ENCODE measurements at regions not wholly inside any gene's neighbourhood (a gene's known extent, or its start where the extent isn't known, plus 50 kb on each side); places are given as distances from the start of the nearest gene placed in this dataset.
"Not testable (repeated sequence)": the region's sequence is repeated elsewhere in the genome, so short reads cannot be mapped to it uniquely, and the experiment has no call there.

GRCh38 chr5:160479220-160479619 lies 57.6 kb downstream of the PTTG1 start:
- no peak for DNase-seq

- no peak for DNase-seq
These were observed 58.3 kb downstream of the PTTG1 start for GRCh38 chr5:160479926-160480325.

- DNase-seq: no peak
These were observed 59.0 kb downstream of the PTTG1 start for GRCh38 chr5:160480652-160481051.

- no peak for DNase-seq
These were observed 63.0 kb downstream of the PTTG1 start for GRCh38 chr5:160484678-160485077.

DNA sequence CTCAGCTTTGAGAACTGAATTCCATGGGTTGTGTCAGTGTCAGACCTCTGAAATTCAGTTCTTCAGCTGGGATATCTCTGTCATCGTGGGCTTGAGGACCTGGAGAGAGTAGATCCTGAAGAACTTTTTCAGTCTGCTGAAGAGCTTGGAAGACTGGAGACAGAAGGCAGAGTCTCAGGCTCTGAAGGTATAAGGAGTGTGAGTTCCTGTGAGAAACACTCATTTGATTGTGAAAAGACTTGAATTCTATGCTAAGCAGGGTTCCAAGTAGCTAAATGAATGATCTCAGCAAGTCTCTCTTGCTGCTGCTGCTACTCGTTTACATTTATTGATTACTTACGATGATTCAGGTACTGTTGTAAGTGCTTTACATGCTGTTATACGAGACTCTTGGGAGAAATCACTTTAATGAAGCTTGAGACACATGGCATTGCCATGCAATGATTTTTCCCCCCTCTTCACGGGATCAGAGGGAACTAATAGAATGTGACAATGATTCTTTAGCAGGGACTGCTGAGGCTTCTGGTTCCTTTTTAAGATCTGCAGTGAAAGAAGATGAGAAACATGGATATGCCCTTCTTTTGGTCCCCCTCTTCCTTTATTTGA lies 63.8 kb downstream of the PTTG1 start:
- no peak for DNase-seq

DNA sequence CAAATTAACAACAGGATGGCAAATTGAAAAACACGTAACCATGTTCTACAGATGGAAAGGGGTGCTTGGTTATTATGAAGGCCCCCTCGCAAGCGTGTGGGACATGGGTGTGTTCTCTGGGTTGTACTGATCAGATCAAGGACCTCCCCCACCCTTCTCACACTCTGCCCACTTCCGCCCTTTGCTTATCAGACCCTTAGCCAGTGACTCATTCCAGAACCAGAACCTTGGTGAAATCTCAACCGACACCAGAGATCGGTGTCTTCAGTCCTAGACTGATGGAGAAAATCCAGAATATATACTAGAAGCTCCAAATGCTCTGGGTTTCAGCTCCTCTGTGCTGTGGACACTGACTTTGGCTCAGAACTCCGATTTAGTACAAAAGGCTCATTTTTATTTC lies 64.9 kb downstream of the PTTG1 start:
- peak; percentile 47 for DNase-seq

DNA sequence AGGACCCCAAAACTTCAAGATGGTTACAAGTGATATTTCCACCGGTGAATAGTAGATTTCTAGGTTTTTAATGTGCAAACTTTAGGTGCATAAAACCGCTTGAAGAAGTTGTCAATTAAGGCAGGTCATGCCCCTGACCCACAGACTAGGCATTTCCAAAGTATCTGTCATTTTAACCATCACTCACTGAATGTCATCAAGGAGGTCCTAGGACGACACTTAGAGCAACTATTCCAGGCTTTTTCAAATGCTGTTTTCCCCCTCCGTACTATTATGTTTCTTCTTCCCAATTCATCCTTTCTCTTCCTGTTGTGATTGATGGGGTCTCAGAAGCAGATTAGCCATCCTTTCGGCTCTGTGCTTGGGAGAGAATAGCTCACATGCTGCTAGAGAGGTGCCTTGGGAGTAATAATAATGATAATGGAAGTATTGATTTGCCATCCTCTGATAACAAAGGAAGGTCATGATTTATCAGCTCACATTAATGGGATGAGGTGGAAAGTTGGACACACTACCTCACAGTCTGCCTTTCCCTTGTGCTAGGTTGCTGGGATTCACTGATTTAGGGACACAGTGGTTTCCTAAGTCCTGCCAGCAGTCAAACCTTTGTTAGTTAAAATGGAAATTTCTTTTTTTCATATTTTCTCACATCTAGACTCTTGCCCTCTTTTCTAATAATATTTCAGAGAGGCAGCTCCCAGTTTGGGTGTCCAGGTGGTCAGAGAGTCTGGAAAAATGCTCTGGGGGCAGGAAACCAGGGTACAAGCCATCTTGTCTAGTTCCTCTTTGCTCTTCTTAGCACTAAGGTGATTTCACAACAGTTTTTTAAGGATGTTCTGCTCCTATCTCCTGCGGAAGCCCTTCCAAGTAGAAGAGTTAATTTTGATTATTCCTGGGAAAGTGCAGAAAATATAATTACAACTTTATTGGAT lies 67.0 kb downstream of the PTTG1 start:
- DNase-seq: no peak

DNA sequence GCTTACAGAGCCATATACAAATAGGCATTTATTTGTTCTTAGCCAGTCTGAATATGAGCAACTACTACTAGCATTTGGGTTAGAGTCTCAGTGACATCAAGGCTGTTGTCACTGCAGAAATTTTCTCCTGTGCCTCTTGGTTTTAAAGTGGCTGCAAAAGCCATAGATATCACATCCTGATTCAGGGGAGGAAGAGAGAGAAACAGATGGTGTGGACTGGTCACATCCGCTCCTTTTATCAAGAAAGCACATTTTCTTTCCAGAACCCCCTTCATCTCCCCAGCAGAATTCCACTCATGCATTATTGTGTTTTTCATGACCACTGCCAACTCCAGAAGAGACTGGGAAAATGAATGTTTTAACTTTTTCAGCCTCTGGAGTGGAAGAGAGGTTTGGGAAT lies 69.8 kb downstream of the PTTG1 start:
- DNase-seq: no peak

GRCh38 chr5:160492565-160492964 lies 70.9 kb downstream of the PTTG1 start:
- no peak for DNase-seq

GRCh38 chr5:160493806-160494338 lies 72.2 kb downstream of the PTTG1 start:
- no peak for DNase-seq

DNA sequence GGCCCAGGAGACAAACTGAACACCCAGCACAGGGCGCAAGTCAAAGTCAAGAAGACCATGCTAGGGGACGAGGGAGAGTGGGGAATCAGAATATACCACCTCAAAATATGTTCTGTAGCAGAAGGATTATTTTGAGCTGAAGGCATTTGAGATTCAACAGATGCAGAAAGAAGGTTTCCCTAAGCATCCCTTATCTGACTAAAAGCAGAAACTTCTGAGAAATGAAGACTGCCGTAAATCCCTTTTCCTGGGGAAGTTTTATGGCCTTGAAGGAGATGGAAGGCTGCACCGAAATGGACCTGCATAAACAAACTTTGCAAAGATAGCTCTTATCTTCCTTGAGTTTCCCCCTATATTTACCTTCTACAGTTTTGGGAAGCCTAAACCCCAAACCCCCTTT lies 72.8 kb downstream of the PTTG1 start:
- DNase-seq: no peak

DNA sequence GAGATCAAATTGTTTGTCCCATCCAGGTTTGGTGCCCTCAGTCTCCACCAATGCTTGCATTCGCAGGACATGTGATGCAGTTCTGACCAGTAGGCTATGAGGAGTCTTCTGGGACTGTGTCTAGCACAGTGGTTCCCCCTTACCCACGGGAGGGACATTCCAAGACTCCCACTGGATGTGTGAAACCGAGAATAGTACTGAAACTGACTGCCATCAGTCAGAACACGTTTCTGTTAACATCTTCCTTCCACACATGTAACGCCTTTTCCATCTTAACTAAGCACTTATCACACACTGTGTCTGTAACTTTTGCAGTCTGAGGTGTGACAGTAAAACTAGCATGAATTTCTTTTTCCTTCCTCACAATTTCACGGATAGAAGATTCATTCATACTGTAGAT lies 74.7 kb downstream of the PTTG1 start:
- DNase-seq: no peak

- no peak for DNase-seq
These were observed 75.1 kb downstream of the PTTG1 start for GRCh38 chr5:160496784-160497183.

DNA sequence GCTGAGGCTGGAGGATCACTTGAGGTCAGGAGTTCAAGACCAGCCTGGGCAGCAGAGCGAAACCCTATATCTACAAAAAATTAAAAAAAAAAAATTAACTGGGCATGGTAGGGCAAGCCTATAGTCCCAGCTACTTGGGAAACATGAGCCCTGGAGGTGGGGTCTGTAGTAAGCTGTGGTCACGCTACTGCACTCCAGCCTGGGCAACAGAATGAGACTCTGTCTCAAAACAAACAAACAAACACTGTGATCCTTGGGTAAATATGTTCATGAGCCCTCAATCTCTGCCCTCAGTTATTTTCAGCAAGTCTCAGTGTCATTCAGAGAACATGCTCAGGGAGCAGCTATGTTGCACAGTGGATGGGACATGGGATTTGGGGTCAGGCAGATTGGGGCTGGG lies 76.2 kb downstream of the PTTG1 start:
- no peak for DNase-seq

DNA sequence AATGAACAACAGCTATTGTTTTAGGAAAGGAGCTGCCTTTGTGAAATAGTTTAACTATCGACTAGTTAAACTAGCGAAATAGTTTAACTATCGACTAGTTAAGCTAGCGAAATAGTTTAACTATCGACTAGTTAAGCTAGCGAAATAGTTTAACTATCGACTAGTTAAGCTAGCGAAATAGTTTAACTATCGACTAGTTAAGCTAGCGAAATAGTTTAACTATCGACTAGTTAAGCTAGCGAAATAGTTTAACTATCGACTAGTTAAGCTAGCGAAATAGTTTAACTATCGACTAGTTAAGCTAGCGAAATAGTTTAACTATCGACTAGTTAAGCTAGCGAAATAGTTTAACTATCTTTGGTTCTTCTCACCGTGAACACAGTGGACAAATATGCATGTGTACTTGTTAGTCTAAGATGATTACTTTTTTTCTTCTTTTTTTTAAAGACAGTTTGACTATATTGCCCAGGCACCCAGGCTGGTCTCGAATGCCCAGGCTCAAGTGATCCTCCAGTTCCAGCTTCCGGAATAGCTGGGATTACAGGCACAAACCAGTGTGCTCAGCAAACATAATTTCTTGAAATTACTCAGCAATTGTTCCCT lies 76.9 kb downstream of the PTTG1 start:
- not testable (repeated sequence) for DNase-seq

- no peak for DNase-seq
These were observed 79.4 kb downstream of the PTTG1 start for GRCh38 chr5:160500786-160501779.

- no peak for DNase-seq
These were observed 83.3 kb downstream of the PTTG1 start for GRCh38 chr5:160504906-160505305.

DNA sequence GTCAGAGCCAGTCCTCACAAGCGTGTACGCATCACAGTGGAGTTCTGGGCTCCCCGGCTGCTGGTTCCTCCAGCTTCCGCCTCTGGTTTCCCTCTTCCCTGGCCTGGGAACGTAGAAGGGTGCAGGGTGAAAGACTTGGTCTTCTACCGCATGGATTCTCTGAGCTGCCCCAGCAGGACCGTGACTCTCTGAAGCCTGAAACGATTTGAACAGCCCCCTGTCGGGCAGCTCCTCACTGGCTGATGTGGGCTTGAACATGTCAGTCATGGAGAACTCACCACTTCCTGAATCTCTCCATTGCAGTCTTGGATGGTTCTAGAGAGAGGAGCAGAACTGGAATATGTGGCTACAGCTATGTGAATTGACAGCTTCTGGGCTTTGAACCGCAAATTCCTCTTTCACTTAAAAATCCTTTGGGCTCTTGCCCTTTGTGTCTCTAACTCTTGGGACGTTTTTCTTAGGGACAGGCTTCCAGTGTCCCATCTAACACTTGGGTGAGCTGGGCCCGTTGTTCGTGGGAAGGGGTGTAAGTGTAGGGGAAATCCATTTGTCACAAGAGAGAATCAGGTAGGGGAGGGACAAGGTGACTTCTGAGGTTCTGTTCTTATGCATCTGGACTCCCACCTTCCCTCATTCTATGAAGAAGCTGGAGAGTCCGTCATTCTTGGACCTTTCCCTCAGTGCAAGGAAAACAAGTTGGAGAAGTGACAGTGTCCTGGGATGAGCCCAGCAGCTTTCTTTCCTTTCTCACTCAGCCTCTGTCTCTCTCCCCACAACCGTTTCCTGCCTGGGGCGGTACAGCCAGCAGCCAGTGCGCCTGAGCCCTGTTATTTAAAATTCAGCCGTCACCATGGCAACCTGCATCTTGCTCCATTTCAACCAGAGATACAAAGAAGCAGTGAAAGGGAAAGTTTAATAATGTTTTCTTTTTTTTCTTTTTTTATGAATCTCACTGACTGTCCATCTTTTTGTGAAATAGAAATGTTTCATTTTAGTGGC lies 84.7 kb downstream of the PTTG1 start:
- DNase-seq: peak; percentile 56

- DNase-seq: no peak
These were observed 85.6 kb downstream of the PTTG1 start for GRCh38 chr5:160507221-160507721.

DNA sequence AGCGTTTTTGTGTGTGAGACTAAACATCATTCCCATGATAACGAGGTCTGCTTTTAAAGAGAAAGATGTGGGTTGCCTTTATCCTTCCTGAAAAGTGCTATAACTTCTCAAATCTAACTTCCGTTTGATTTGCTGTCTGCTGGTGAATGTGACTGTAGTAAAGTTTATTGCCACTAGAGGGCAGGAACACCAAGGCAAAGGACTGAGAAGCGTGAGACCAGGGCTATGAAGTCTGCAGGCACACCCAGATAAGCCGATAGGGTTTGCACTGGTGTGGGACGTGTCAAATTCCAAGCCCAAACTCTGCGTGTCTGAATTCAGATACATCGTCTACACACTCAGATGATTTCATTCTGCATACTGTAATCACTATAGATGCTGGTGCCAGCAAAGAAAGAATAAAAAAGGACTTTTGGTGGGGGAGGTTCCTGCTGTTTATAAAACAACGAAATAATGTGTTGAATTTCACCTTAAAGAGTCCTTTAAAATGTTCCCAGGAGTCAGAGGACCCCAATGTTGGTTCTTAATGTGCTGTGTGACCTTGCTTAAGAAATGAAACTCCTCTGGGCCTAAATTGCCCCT lies 87.2 kb downstream of the PTTG1 start:
- peak; percentile 32 for DNase-seq

All from activated effector memory CD4-positive, alpha-beta T cell treated with Interleukin-2 at 50 U/mL for 16 hours (primary cell).